Erythroblast (primary cell): ENCODE measurements at regions not wholly inside any gene's neighbourhood (a gene's known extent, or its start where the extent isn't known, plus 50 kb on each side); places are given as distances from the start of the nearest gene placed in this dataset.

Experiments
- GATA1 ChIP-seq: IDR thresholded peaks from 2 replicates; pipeline ENCODE4 v1.6.1; 2011; ENCODE audit warnings: low read depth, mild to moderate bottlenecking, control low read depth, low read length, moderate library complexity
- POLR2A ChIP-seq: IDR thresholded peaks from 2 replicates; pipeline ENCODE4 v1.6.1; 2011; ENCODE audit warnings: mild to moderate bottlenecking, low read length

DNA sequence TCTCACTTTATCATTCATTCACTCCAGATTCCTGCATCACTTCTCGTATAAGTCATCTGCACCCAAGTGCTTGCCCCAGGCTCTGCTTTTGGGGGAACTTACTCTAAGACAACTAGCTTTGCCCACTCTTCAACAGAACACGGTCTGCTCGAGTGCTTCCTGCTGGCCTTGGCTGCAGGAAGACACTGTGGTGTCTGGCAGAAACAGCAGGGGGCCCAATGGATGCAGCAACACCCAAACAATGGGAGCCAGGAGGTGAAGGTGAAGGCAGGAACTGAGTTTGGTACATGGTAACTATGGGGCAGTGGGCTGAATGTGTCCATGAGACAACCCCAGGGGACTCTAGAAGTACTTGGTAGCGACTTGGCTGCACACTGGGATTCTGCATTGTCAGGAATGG is 344.0 kb downstream of the REEP3 start:
- TF ChIP-seq POLR2A (no peak), GATA1 (no peak)
